ENCODE measurements at regions not wholly inside any gene's neighbourhood (a gene's known extent, or its start where the extent isn't known, plus 50 kb on each side); places are given as distances from the start of the nearest gene placed in this dataset.
"Not testable (repeated sequence)": the region's sequence is repeated elsewhere in the genome, so short reads cannot be mapped to it uniquely, and the experiment has no call there.

- not testable (repeated sequence) for TF ChIP-seq CTCF, POLR2A (IDR thresholded peaks at IDR 0.05)
Observed at GRCh38 chr7:73234994-73235717, 73.5 kb downstream of the NSUN5 start.
